Osteoblast (primary cell): ENCODE measurements at regions not wholly inside any gene's neighbourhood (a gene's known extent, or its start where the extent isn't known, plus 50 kb on each side); places are given as distances from the start of the nearest gene placed in this dataset.
"Not testable (repeated sequence)": the region's sequence is repeated elsewhere in the genome, so short reads cannot be mapped to it uniquely, and the experiment has no call there.

Experiments used
- DNase-seq: peaks from one replicate; pipeline ENCODE4 v3.0.0; 2011; ENCODE audit warnings: low spot score, mixed read lengths; ENCODE audit not compliant: insufficient read length; ENCODE audit errors: missing footprints
- H2AFZ ChIP-seq: 2 replicates; pipeline ENCODE4 v1.6.0; 2011; ENCODE audit warnings: mild to moderate bottlenecking, low read length
- H3K27ac ChIP-seq: 2 replicates; pipeline ENCODE4 v1.5.1; 2011; ENCODE audit warnings: mild to moderate bottlenecking, low read depth, low read length, moderate library complexity
- H3K27me3 ChIP-seq: 2 replicates; pipeline ENCODE4 v1.6.0; 2012; ENCODE audit warnings: mild to moderate bottlenecking, control low read depth, inconsistent platforms, low read length, moderate library complexity; ENCODE audit not compliant: insufficient read depth
- H3K36me3 ChIP-seq: 2 replicates; pipeline ENCODE4 v1.5.1; 2011; ENCODE audit warnings: mild to moderate bottlenecking, low read length, control low read depth, moderate library complexity; ENCODE audit not compliant: insufficient read depth
- H3K4me1 ChIP-seq: 2 replicates; pipeline ENCODE4 v1.5.1; 2011; ENCODE audit warnings: mild to moderate bottlenecking, low read length, control low read depth, moderate library complexity; ENCODE audit not compliant: insufficient read depth
- H3K4me2 ChIP-seq: 2 replicates; pipeline ENCODE4 v1.6.0; 2011; ENCODE audit warnings: mild to moderate bottlenecking, low read length; ENCODE audit not compliant: insufficient read depth
- H3K4me3 ChIP-seq: fragments of 200-600 bp; sonication (generic); 3 replicates; pipeline ENCODE4 v1.5.1; 2012; ENCODE audit warnings: mild to moderate bottlenecking, low read length, inconsistent platforms; ENCODE audit not compliant: insufficient read depth
- H3K79me2 ChIP-seq: 2 replicates; pipeline ENCODE4 v1.6.0; 2012; ENCODE audit warnings: mild to moderate bottlenecking, low read length, control low read depth, inconsistent platforms; ENCODE audit not compliant: insufficient read depth
- H3K9me3 ChIP-seq: 2 replicates; pipeline ENCODE4 v1.5.1; 2011; ENCODE audit warnings: low read depth, low read length, control low read depth
- H4K20me1 ChIP-seq: 2 replicates; pipeline ENCODE4 v1.6.0; 2012; ENCODE audit warnings: mild to moderate bottlenecking, low read length, control low read depth; ENCODE audit not compliant: insufficient read depth

DNA sequence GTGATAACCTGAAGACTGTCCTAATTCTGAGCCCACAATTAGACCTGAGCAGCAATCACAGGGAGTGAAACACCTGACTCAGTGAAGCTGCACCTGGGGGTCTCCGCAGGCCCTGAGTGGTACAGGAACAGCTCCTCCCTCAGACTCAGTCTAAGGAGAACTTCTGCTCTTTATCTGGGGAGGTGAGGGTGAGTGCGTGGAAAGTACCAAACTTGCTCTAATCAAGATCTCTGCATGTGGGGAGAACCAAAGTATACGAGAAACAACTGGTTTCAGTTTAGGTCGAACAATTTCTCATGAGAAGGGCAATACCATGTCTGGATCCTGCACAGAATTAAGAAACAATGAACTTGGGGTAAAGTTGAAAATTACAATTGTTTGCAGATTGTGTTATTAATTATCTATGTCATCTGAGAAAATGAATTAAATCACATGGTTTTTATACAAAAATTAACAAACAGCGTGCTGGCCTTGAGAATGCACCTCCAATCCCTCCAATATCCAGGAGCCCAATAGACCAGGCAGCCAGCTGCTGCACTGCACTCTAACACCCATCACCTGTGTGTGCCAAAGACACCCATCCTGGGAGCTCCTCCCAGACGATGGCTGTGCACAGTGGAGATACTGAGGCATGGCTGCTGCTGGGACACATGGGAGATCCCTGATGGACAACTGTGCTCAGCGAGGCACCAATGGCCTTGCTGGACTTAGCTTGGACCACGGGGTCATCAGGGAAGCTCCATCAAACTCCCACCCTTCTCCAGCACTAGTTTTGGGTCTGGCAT lies 828.8 kb downstream of the TMEM121 start:
- H3K27me3 ChIP-seq, H2AFZ ChIP-seq, H3K9me3 ChIP-seq, H3K4me1 ChIP-seq, H3K4me3 ChIP-seq, H3K27ac ChIP-seq, H3K4me2 ChIP-seq, H4K20me1 ChIP-seq, H3K36me3 ChIP-seq, H3K79me2 ChIP-seq, DNase-seq: not testable (repeated sequence)

DNA sequence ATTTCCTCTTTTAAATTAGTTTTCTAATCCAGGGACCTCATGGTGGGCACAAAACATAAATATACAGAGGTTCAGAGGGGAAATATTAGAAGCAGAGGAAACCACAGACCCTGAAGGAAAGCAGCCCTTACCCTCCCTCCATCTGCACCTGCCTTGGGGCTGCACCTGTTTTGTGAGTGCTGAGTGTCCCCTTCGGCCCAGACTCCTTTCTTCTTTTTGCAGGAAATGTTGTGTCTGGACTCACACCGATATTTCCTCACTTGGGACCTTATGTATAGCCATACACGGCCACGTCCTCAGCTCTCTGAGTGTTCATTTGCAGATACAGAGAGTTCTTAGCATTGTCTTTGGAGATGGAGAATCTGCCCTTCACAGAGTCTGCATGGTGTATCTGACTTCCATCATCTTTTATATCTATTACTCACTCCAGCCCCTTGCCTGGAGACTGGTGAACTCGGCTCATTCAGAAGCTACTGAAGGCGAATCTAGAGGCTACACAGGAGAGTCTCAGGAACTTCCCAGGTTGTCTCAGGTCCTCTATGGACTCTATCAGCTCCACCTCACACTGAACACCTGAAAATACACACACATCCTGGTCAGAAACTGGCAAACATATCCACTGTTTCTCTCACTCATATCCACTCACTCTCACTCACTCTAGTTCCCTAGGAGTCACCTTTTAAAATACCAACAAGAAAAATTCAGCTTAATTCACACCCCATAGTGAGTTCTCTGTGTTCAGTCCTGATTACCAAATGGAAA lies 829.7 kb downstream of the TMEM121 start:
- not testable (repeated sequence) for DNase-seq, H4K20me1 ChIP-seq, H3K79me2 ChIP-seq, H3K36me3 ChIP-seq, H3K27ac ChIP-seq, H2AFZ ChIP-seq, H3K9me3 ChIP-seq, H3K4me1 ChIP-seq, H3K4me2 ChIP-seq, H3K27me3 ChIP-seq, H3K4me3 ChIP-seq

DNA sequence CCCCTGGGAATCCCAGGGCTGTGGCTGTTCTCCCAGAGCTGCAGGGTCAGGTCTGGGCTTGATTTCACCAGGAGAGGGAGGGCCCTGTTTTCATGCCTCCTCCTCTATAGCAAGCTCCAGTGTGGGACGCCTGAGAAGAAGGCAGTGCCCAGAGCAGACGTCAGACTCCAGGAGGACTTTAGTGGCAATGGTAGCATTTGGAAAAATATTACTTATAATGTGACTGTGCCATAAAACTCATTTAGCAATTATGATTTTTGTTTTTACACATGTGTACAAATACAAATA lies 830.2 kb downstream of the TMEM121 start:
- H3K36me3 ChIP-seq, H3K79me2 ChIP-seq, H3K27me3 ChIP-seq, H3K4me3 ChIP-seq, H3K4me1 ChIP-seq, H3K27ac ChIP-seq, H4K20me1 ChIP-seq, H3K4me2 ChIP-seq, H2AFZ ChIP-seq, H3K9me3 ChIP-seq, DNase-seq: not testable (repeated sequence)

DNA sequence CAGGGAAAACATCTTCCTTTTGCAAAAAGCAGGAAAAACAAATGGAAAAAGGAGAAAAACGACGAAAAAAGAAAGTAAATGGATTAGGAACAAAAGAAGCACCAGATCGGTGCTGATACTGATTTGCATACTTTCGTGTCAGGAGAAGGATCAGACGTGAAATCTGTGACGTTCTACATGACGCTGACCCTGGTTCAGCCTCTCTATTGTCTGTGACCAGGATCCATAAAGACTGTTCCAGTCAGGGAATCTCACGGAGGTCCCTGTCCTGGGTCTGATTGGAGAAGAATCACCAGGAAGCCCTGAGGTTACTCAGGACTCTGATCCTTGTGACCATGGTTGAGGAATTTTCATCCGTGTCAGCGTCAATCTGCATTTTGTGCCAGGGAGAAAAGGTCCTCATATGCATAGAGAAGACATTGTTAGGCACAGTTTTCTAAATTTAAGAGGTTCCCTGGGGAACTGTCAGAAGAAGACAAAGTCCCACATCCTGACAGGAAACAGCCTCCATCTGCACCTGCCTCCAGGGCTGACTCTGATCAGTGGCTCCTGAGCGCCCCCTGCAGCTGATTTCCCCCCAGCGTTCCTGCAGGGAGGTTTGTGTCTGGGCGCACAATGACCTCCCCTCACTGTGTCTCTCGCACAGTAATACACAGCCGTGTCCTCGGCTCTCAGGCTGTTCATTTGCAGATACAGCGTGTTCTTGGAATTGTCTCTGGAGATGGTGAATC lies 832.9 kb downstream of the TMEM121 start:
- not testable (repeated sequence) for DNase-seq, H2AFZ ChIP-seq, H3K4me3 ChIP-seq, H3K79me2 ChIP-seq, H3K4me2 ChIP-seq, H4K20me1 ChIP-seq, H3K36me3 ChIP-seq, H3K27me3 ChIP-seq, H3K27ac ChIP-seq, H3K9me3 ChIP-seq, H3K4me1 ChIP-seq

DNA sequence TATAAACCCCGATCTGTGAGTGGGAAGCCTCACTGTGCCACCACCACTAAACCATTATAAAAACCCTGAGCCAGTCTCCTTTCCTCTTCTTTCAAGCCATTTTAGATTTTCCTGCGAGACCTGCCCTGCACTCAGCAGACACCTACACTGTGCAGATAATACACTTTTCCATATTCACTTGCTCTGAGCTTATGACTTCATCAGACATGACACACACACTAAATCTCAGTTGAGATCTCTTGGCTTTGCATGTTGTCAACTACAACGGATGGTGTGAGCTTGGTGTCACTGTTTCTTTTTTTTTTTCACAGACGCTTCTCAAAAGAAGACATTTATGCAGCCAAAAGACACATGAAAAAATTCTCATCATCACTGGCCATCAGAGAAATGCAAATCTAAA lies 839.0 kb downstream of the TMEM121 start:
- DNase-seq, H3K4me1 ChIP-seq, H3K4me2 ChIP-seq, H3K4me3 ChIP-seq, H3K79me2 ChIP-seq, H3K27me3 ChIP-seq, H3K27ac ChIP-seq, H3K9me3 ChIP-seq, H2AFZ ChIP-seq, H3K36me3 ChIP-seq, H4K20me1 ChIP-seq: not testable (repeated sequence)

DNA sequence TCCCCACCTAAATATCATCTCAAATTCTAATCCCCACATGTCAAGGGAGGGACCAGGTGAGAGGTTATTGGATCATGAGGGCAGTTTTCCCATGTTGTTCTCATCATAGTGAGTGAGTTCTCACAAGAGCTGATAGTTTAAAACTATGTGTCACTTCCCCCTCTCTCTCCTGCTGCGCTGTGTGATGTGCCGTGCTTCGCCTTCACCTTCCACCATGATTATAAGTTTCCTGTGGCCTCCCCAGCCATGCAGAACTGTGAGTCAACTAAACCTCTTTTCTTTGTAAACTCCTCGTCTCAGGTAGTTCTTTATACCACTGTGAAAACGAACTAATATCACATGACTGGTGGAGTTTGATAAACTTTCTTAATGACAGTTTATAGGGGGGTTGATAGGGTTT lies 839.5 kb downstream of the TMEM121 start:
- not testable (repeated sequence) for H3K4me3 ChIP-seq, H3K9me3 ChIP-seq, H4K20me1 ChIP-seq, H3K27me3 ChIP-seq, H3K79me2 ChIP-seq, H3K27ac ChIP-seq, DNase-seq, H3K4me2 ChIP-seq, H3K36me3 ChIP-seq, H2AFZ ChIP-seq, H3K4me1 ChIP-seq

DNA sequence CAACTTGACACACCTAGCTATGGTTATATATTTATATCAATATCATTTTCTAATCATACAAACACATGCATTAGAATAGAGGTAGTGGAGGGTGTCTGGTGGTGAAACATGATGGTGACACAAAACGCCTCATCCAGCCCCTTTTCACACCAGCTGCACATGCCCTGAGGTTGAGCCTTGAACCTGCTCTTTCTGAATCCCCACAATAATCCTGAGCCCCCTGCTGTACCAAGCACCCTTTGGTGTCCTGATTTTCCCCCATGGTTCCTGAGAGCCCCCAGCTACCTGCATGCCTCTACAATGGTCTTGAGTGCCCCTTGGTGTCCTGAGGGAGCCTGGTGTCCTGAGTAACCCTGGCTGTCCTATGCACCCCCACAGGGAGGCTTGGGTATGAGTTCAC lies 840.6 kb downstream of the TMEM121 start:
- H3K36me3 ChIP-seq, H3K4me3 ChIP-seq, H4K20me1 ChIP-seq, H2AFZ ChIP-seq, H3K79me2 ChIP-seq, H3K4me2 ChIP-seq, H3K27me3 ChIP-seq, H3K9me3 ChIP-seq, H3K4me1 ChIP-seq, DNase-seq, H3K27ac ChIP-seq: not testable (repeated sequence)

DNA sequence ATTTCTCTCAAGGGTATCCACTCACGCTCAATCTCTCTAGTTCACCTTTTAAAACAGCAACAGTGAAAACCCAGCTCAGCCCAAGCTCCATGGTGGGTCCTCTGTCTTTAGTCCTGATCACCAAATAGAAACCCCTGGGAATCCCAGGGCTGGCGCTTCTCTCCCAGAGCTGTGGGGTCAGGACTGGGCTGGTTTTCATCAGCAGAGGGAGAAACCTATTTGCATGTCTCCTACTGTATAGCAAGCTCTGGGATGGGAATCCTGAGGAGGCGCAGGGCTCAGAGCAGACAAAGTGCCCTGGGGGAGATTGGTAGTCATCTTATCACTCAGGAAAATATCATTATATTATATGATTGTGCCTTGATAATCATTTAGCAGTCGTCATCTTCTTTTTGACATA lies 843.1 kb downstream of the TMEM121 start:
- not testable (repeated sequence) for H3K9me3 ChIP-seq, H3K79me2 ChIP-seq, H2AFZ ChIP-seq, H4K20me1 ChIP-seq, H3K27me3 ChIP-seq, H3K4me3 ChIP-seq, DNase-seq, H3K4me2 ChIP-seq, H3K36me3 ChIP-seq, H3K27ac ChIP-seq, H3K4me1 ChIP-seq
